ENCODE measurements at regions not wholly inside any gene's neighbourhood (a gene's known extent, or its start where the extent isn't known, plus 50 kb on each side); places are given as distances from the start of the nearest gene placed in this dataset.

DNA sequence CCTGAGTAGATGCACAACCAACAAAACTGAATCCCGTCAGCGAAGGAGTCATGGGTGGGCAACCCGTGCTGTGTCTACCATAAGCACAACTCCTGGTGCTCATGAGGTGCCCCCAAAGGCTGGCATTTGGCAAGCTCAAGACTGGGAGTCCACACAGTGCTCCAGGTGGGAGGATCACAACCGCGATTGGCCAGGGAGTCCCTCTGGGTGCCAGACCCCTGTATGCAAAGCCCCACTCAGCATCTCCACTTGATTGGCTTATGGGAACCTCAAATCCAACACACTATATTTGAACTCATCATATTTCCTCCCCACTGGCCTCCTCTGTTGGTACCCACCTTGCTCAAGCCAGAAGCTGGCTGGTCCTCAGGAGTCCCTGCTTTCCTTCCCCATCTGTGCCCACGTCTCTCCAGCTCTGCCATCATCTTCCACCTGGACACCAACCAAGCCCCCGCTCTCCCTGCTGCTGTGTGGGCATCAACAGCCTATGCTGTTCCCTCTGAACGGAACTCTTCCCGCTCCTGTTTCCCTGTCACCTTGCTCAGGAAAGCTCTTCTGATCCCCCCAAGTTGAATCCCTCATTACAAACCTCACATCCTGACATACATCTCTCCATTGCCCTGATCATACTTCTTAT is 142.3 kb upstream of the PTPN1 start:
- ATAC-seq, result no peak
- Histone ChIP-seq H3K4me1 (peaks cover 0 to 9% (median 3%) of the 10 kb centered on the region in 3 donors), H3K9me3 (no peaks in the 10 kb centered on the region), H3K27me3 (no peaks in the 10 kb centered on the region), H3K27ac (no peak overlapping the region), H3K4me3 (no peak overlapping the region), H3K36me3 (no peaks in the 10 kb centered on the region)
- 96% methylated on average over 7 of the region's 9 CpGs; no CpG with 5 or more reads in 1 of the 2 donors for WGBS, 2 donors (ENCODE audit: low coverage in 1 of 2)
- TF ChIP-seq CTCF (IDR thresholded peaks at IDR 0.05) (no peak), POLR2AphosphoS5 (IDR thresholded peaks at IDR 0.05) (no peak), EP300 (IDR thresholded peaks at IDR 0.05) (no peak), POLR2A (IDR thresholded peaks at IDR 0.05) (no peak)

DNA sequence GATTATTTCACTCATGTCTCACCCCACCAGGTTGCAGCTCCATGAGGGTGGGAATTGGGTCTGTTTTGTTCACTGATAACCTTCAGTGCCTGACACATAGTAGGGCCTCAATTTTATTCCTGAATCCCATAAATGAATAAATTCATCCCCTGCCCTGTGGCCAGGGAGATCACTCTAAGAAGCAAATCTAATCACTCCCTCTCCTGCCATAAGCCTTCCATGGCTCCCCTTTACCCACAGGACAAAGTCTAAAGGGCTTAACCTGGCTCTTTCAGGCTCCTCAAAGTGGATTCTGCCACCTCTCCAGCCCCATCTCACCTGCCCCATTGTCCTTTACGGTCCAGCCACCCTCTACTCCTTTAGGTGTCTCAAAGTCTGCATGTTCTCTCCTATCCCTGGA is 141.8 kb upstream of the PTPN1 start:
- no peaks in the 10 kb centered on the region for H3K36me3 ChIP-seq
- no peak for ATAC-seq
- H3K4me3 ChIP-seq, result no peak overlapping the region
- peaks cover 0 to 9% (median 3%) of the 10 kb centered on the region in 3 donors for H3K4me1 ChIP-seq
- TF ChIP-seq CTCF (IDR thresholded peaks at IDR 0.05) (no peak), POLR2AphosphoS5 (IDR thresholded peaks at IDR 0.05) (no peak), EP300 (IDR thresholded peaks at IDR 0.05) (no peak), POLR2A (IDR thresholded peaks at IDR 0.05) (no peak)
- H3K9me3 ChIP-seq, result no peaks in the 10 kb centered on the region
- no peaks in the 10 kb centered on the region for H3K27me3 ChIP-seq
- 92% methylated on average over 1 of the region's 1 CpG; no CpG with 5 or more reads in 1 of the 2 donors for WGBS, 2 donors (ENCODE audit: low coverage in 1 of 2)
- H3K27ac ChIP-seq, result no peak overlapping the region

- Histone ChIP-seq H3K4me1 (peaks cover 0 to 9% (median 3%) of the 10 kb centered on the region in 3 donors), H3K4me3 (no peak overlapping the region), H3K27ac (no peak overlapping the region), H3K27me3 (no peaks in the 10 kb centered on the region), H3K36me3 (no peaks in the 10 kb centered on the region), H3K9me3 (no peaks in the 10 kb centered on the region)
- 67 to 84% methylated on average over 3 to 4 of the region's 4 CpGs for WGBS, 2 donors (ENCODE audit: low coverage in 1 of 2)
- ATAC-seq, result peak; percentile 15
- peak in 1 of 2 donors; percentile 5 for TF ChIP-seq POLR2A (IDR thresholded peaks at IDR 0.05)
- TF ChIP-seq EP300 (IDR thresholded peaks at IDR 0.05), result no peak
- no peak for TF ChIP-seq POLR2AphosphoS5 (IDR thresholded peaks at IDR 0.05)
- no peak for TF ChIP-seq CTCF (IDR thresholded peaks at IDR 0.05)
Measured at GRCh38 chr20:50368813-50369224, 141.4 kb upstream of the PTPN1 start.

GRCh38 chr20:50369225-50370035 is 140.8 kb upstream of the PTPN1 start:
- Histone ChIP-seq H3K27me3 (no peaks in the 10 kb centered on the region), H3K36me3 (no peaks in the 10 kb centered on the region), H3K9me3 (no peaks in the 10 kb centered on the region), H3K4me1 (peaks cover 0 to 9% (median 3%) of the 10 kb centered on the region in 3 donors), H3K27ac (no peak overlapping the region), H3K4me3 (no peak overlapping the region)
- ATAC-seq, result no peak
- no peak for TF ChIP-seq EP300 (IDR thresholded peaks at IDR 0.05)
- WGBS, 2 donors (ENCODE audit: low coverage in 1 of 2), result 53 to 71% methylated on average over 3 to 8 of the region's 13 CpGs

- H3K27ac ChIP-seq, result no peak overlapping the region
- H3K4me3 ChIP-seq, result no peak overlapping the region
- H3K9me3 ChIP-seq, result no peaks in the 10 kb centered on the region
- TF ChIP-seq CTCF (IDR thresholded peaks at IDR 0.05), result no peak
- TF ChIP-seq POLR2A (IDR thresholded peaks at IDR 0.05), result no peak
- TF ChIP-seq EP300 (IDR thresholded peaks at IDR 0.05), result no peak
- no peak for TF ChIP-seq POLR2AphosphoS5 (IDR thresholded peaks at IDR 0.05)
- H3K36me3 ChIP-seq, result no peaks in the 10 kb centered on the region
- no peaks in the 10 kb centered on the region for H3K27me3 ChIP-seq
- ATAC-seq, result no peak
- H3K4me1 ChIP-seq, result peaks cover 0 to 9% (median 3%) of the 10 kb centered on the region in 3 donors
- whole genome bisulfite sequencing, 2 donors (ENCODE audit: low coverage in 1 of 2), result 92 to 95% methylated on average over 5 to 9 of the region's 11 CpGs
Measured at GRCh38 chr20:50370036-50370566, 140.1 kb upstream of the PTPN1 start.

Measured in gastroesophageal sphincter (tissue), 4 donors.